ENCODE measurements at regions not wholly inside any gene's neighbourhood (a gene's known extent, or its start where the extent isn't known, plus 50 kb on each side); places are given as distances from the start of the nearest gene placed in this dataset.

DNA sequence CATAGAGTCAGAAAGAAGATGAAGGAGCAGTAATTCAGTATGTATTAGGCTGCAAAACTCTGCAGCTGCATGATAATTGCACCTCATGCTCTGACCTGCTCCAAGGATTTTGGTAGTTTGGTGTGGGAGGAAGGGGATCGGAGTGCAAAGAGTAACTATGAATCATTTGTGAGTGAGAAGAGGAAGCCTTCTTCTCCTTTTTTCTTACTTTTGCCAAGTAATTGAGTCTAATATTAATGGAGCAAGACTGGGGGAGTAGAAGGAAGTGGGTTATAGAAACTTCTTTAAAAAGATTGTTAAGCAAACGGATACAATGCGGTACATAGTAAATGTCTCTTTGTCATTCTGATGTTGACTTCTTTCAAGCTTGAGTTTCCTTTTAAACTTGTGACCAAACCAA is 276.5 kb downstream of the EDEM1 start:
- DNase-seq, result peak in 3 of 5 donors; percentile 32 to 84 (median 48)
- H3K9me3 ChIP-seq (ENCODE audit: control insufficient read depth in 2 of 3, insufficient read depth in 1 of 3, low read length in 3 of 3), result no peaks in the 10 kb centered on the region

DNA sequence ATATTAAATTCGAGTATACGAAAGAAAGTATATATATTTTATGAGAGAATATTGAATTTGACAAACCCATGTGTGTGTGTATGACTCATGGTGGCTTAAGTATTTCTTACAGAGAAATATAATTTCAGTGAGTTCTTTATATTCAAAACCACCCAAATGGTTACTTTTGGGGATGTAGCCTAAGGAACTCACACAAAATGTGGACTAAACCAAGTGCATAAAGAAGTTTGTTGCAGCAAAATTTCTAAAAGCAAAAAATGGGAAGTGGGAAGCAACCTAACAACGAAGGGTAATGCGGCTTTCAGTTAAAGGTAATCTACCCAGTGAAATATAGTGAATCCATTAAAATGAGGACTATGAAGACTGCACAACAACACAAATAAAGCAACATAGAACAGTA is 277.1 kb downstream of the EDEM1 start:
- Histone ChIP-seq H3K9ac (ENCODE audit: low read length in 3 of 3) (no peak overlapping the region), H3K36me3 (ENCODE audit: control insufficient read depth in 2 of 3, insufficient read depth in 3 of 3, low read length in 3 of 3) (no peaks in the 10 kb centered on the region), H3K4me1 (ENCODE audit: control insufficient read depth in 2 of 3, insufficient read depth in 2 of 3, low read depth in 1 of 3, low read length in 3 of 3) (no peaks in the 10 kb centered on the region), H3K27me3 (ENCODE audit: control insufficient read depth, insufficient read depth, low read length) (no peaks in the 10 kb centered on the region), H3K9me3 (ENCODE audit: control insufficient read depth in 2 of 3, insufficient read depth in 1 of 3, low read length in 3 of 3) (no peaks in the 10 kb centered on the region), H3K4me3 (ENCODE audit: low read length in 3 of 3) (no peak overlapping the region), H3K27ac (ENCODE audit: low read depth in 2 of 2, low read length in 2 of 2) (no peak overlapping the region)
- DNase-seq, result no peak
- TF ChIP-seq, protein P1, sequence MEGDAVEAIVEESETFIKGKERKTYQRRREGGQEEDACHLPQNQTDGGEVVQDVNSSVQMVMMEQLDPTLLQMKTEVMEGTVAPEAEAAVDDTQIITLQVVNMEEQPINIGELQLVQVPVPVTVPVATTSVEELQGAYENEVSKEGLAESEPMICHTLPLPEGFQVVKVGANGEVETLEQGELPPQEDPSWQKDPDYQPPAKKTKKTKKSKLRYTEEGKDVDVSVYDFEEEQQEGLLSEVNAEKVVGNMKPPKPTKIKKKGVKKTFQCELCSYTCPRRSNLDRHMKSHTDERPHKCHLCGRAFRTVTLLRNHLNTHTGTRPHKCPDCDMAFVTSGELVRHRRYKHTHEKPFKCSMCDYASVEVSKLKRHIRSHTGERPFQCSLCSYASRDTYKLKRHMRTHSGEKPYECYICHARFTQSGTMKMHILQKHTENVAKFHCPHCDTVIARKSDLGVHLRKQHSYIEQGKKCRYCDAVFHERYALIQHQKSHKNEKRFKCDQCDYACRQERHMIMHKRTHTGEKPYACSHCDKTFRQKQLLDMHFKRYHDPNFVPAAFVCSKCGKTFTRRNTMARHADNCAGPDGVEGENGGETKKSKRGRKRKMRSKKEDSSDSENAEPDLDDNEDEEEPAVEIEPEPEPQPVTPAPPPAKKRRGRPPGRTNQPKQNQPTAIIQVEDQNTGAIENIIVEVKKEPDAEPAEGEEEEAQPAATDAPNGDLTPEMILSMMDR (IDR thresholded peaks at IDR 0.05; ENCODE audit: borderline replicate concordance, extremely low read depth, insufficient read depth), result no peak
- intact Hi-C loops (cut with DNase I), result no loop called here
- no peak for FAIRE-seq

More for the DNA sequence above, 276.5 kb downstream of the EDEM1 start:
- H3K27ac ChIP-seq (ENCODE audit: low read depth in 2 of 2, low read length in 2 of 2), result no peak overlapping the region
- TF ChIP-seq, protein P1 (IDR thresholded peaks at IDR 0.05; ENCODE audit: borderline replicate concordance, extremely low read depth, insufficient read depth), result no peak
- H3K27me3 ChIP-seq (ENCODE audit: control insufficient read depth, insufficient read depth, low read length), result no peaks in the 10 kb centered on the region
- H3K9ac ChIP-seq (ENCODE audit: low read length in 3 of 3), result no peak overlapping the region
- FAIRE-seq, result no peak
- no peaks in the 10 kb centered on the region for H3K36me3 ChIP-seq (ENCODE audit: control insufficient read depth in 2 of 3, insufficient read depth in 3 of 3, low read length in 3 of 3)
- intact Hi-C loops (cut with DNase I), result no loop called here
- H3K4me3 ChIP-seq (ENCODE audit: low read length in 3 of 3), result no peak overlapping the region
- H3K4me1 ChIP-seq (ENCODE audit: control insufficient read depth in 2 of 3, insufficient read depth in 2 of 3, low read depth in 1 of 3, low read length in 3 of 3), result no peaks in the 10 kb centered on the region

DNA sequence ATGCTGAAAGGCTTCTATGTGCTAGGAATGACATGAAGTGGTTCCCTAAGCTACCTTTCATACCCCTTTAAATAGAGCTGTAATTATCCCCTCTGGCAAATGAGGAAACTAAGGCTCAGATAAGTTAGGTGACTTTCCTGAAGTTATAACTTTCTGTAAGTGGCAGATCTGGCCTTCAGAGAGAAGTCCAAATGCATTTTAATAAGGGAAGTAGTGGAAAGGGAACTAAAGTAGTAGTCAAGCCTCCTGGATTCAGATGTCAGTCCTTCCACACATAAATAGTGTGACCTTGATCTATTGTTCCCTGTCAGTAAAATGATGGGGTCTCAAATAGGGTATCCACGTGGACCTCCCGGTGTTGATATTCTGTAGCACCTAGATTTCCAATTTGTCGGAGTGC is 277.7 kb downstream of the EDEM1 start:
- H3K36me3 ChIP-seq (ENCODE audit: control insufficient read depth in 2 of 3, insufficient read depth in 3 of 3, low read length in 3 of 3), result no peaks in the 10 kb centered on the region
- DNase-seq (no peak), FAIRE-seq (no peak)
- H3K4me1 ChIP-seq (ENCODE audit: control insufficient read depth in 2 of 3, insufficient read depth in 2 of 3, low read depth in 1 of 3, low read length in 3 of 3), result no peaks in the 10 kb centered on the region
- intact Hi-C loops (cut with DNase I), result no loop called here
- TF ChIP-seq, protein P1 (IDR thresholded peaks at IDR 0.05; ENCODE audit: borderline replicate concordance, extremely low read depth, insufficient read depth), result no peak
- H3K27me3 ChIP-seq (ENCODE audit: control insufficient read depth, insufficient read depth, low read length), result no peaks in the 10 kb centered on the region
- H3K27ac ChIP-seq (ENCODE audit: low read depth in 2 of 2, low read length in 2 of 2), result no peak overlapping the region
- H3K9ac ChIP-seq (ENCODE audit: low read length in 3 of 3), result no peak overlapping the region
- no peak overlapping the region for H3K4me3 ChIP-seq (ENCODE audit: low read length in 3 of 3)
- no peaks in the 10 kb centered on the region for H3K9me3 ChIP-seq (ENCODE audit: control insufficient read depth in 2 of 3, insufficient read depth in 1 of 3, low read length in 3 of 3)

DNA sequence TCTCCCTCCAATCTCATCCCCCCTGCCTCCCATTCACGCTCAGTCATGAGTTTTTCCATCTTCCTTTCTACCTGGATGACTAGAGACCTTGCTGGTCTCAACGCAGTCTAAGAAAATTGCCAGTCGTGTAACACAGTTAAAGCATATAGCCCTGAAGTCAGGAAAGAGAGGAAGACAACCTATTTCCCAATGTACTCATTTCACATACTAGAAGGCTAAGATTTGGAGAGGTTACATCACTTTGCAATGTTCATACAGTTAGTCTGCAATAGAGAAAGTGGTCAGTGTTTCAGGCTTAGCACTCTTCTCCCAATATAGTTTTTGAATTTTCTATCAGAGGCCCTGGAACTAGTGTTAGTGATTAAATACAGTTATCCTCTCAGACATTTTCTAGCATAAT is 278.6 kb downstream of the EDEM1 start:
- DNase-seq, result no peak
- TF ChIP-seq, protein P1 (IDR thresholded peaks at IDR 0.05; ENCODE audit: borderline replicate concordance, extremely low read depth, insufficient read depth), result no peak
- FAIRE-seq, result no peak

More for the DNA sequence above, 278.6 kb downstream of the EDEM1 start:
- Histone ChIP-seq H3K4me1 (ENCODE audit: control insufficient read depth in 2 of 3, insufficient read depth in 2 of 3, low read depth in 1 of 3, low read length in 3 of 3) (no peaks in the 10 kb centered on the region), H3K27me3 (ENCODE audit: control insufficient read depth, insufficient read depth, low read length) (no peaks in the 10 kb centered on the region), H3K4me3 (ENCODE audit: low read length in 3 of 3) (no peak overlapping the region), H3K9me3 (ENCODE audit: control insufficient read depth in 2 of 3, insufficient read depth in 1 of 3, low read length in 3 of 3) (no peaks in the 10 kb centered on the region), H3K27ac (ENCODE audit: low read depth in 2 of 2, low read length in 2 of 2) (no peak overlapping the region), H3K9ac (ENCODE audit: low read length in 3 of 3) (no peak overlapping the region), H3K36me3 (ENCODE audit: control insufficient read depth in 2 of 3, insufficient read depth in 3 of 3, low read length in 3 of 3) (no peaks in the 10 kb centered on the region)
- intact Hi-C loops (cut with DNase I), result no loop called here

Data from kidney (tissue), 13 donors.